NCI-H345 treated with DMSO at 0.1 percent for 48 hours (cell line): ENCODE measurements at regions not wholly inside any gene's neighbourhood (a gene's known extent, or its start where the extent isn't known, plus 50 kb on each side); places are given as distances from the start of the nearest gene placed in this dataset.

Experiments used
- DNase-seq: peaks from one replicate; lab custom pipeline; 2025; ENCODE audit not compliant: unreplicated experiment; lab: John Stamatoyannopoulos, UW

- no peak for DNase-seq
Observed at GRCh38 chr9:75609401-75609800, 281.1 kb upstream of the PCSK5 start.

- no peak for DNase-seq
Observed at GRCh38 chr9:75610246-75610645, 280.2 kb upstream of the PCSK5 start.

GRCh38 chr9:75612205-75612604, 278.3 kb upstream of the PCSK5 start:
- peak; percentile 41 for DNase-seq

GRCh38 chr9:75612754-75613153, 277.7 kb upstream of the PCSK5 start:
- DNase-seq, result peak; percentile 31

- peak; percentile 95 for DNase-seq
Observed at GRCh38 chr9:75615284-75615683, 275.2 kb upstream of the PCSK5 start.

GRCh38 chr9:75616052-75616451, 274.4 kb upstream of the PCSK5 start:
- DNase-seq, result no peak

- no peak for DNase-seq
Observed at GRCh38 chr9:75616841-75617566, 273.5 kb upstream of the PCSK5 start.

- DNase-seq, result no peak
Observed at GRCh38 chr9:75623462-75623861, 267.0 kb upstream of the PCSK5 start.

- DNase-seq, result no peak
Observed at GRCh38 chr9:75624998-75625397, 265.5 kb upstream of the PCSK5 start.

- no peak for DNase-seq
Observed at GRCh38 chr9:75626860-75627259, 263.6 kb upstream of the PCSK5 start.

- no peak for DNase-seq
Observed at GRCh38 chr9:75628952-75629351, 261.5 kb upstream of the PCSK5 start.

GRCh38 chr9:75633451-75634057, 256.9 kb upstream of the PCSK5 start:
- no peak for DNase-seq

- DNase-seq, result no peak
Observed at GRCh38 chr9:75636427-75637045, 253.9 kb upstream of the PCSK5 start.

- DNase-seq, result no peak
Observed at GRCh38 chr9:75639971-75640610, 250.4 kb upstream of the PCSK5 start.

- DNase-seq, result no peak
Observed at GRCh38 chr9:75642522-75642921, 248.0 kb upstream of the PCSK5 start.

- DNase-seq, result peak; percentile 94
Observed at GRCh38 chr9:75644649-75645048, 245.8 kb upstream of the PCSK5 start.

GRCh38 chr9:75648034-75648433, 242.4 kb upstream of the PCSK5 start:
- DNase-seq, result no peak

- no peak for DNase-seq
Observed at GRCh38 chr9:75649060-75649459, 241.4 kb upstream of the PCSK5 start.

GRCh38 chr9:75651709-75652108, 238.8 kb upstream of the PCSK5 start:
- DNase-seq, result no peak

GRCh38 chr9:75653335-75653734, 237.1 kb upstream of the PCSK5 start:
- no peak for DNase-seq

GRCh38 chr9:75653750-75654149, 236.7 kb upstream of the PCSK5 start:
- no peak for DNase-seq

GRCh38 chr9:75657015-75657414, 233.5 kb upstream of the PCSK5 start:
- no peak for DNase-seq
